Psoas muscle (tissue), 7 donors: ENCODE measurements at regions not wholly inside any gene's neighbourhood (a gene's known extent, or its start where the extent isn't known, plus 50 kb on each side); places are given as distances from the start of the nearest gene placed in this dataset.

Source experiments
- ATAC-seq, 4 donors: fragments of 200-7000 bp; cut with Tn5 transposase; one replicate each; pipeline ENCODE4 v1.9.1; 2020; ENCODE audit warnings: moderate library complexity in 3 of 4, mild to moderate bottlenecking in 2 of 4
- DNase-seq, 2 donors: peaks; one replicate each; pipeline ENCODE4 v3.0.0-alpha.2; 2020
- H3K27ac ChIP-seq: fragments of 200-600 bp; one replicate; pipeline ENCODE4 v1.8.0; 2022
- H3K27me3 ChIP-seq, 3 donors: fragments of 200-600 bp in 1 of 3; one replicate each; pipeline versions ENCODE4 v1.6.1 to v1.8.0; 2013 to 2022; ENCODE audit warnings: low read length in 2 of 3, mild to moderate bottlenecking in 2 of 3, moderate library complexity in 1 of 3; ENCODE audit not compliant: insufficient read depth in 3 of 3
- H3K36me3 ChIP-seq, 2 donors: fragments of 200-600 bp in 1 of 2; one replicate each; pipeline versions ENCODE4 v1.6.1 to v1.8.0; 2013 to 2022; ENCODE audit warnings: low read depth in 1 of 2, mild to moderate bottlenecking in 1 of 2, moderate library complexity in 1 of 2; ENCODE audit not compliant: insufficient read depth in 1 of 2
- H3K4me1 ChIP-seq: fragments of 200-600 bp; one replicate; pipeline ENCODE4 v1.8.0; 2022
- H3K4me3 ChIP-seq: fragments of 200-600 bp; one replicate; pipeline ENCODE4 v1.8.0; 2022; ENCODE audit warnings: mild to moderate bottlenecking
- H3K9me3 ChIP-seq: fragments of 200-600 bp; one replicate; pipeline ENCODE4 v1.8.0; 2022
- whole genome bisulfite sequencing, 3 donors: extraction: QIAGEN DNeasy Blood & Tissue Kit; methylation state at CpG; one replicate each; pipeline versions ENCODE4 v1.1.6 to v1.1.7; 2013; 5-methylcytosine and 5-hydroxymethylcytosine counted together
- intact Hi-C, 2 donors: fragments of 100-400 bp; cut with DNase I; formaldehyde crosslinking; loops; one replicate each; pipeline versions ENCODE4 v1.11.0 to v1.14.2; 2022
- TF ChIP-seq, protein P1 (sequence below): fragments of 200-600 bp; IDR thresholded peaks from one replicate; pipeline ENCODE4 v1.8.0; 2022; ENCODE audit warnings: antibody characterized with exemption
- donor health status: healthy with polysubstance abuse.
- donor health status: DM: no; HTN: no; CAD: no; lungs with moderate emphysema.
- donor health status: Bipolar disorder and iron deficiency.
- donor health status: healthy.
- donor health status: DM: yes; HTN: yes; CAD: no.
- donor health status: DM: no; HTN: no; CAD: no.
- donor health status: DM: yes; HTN: yes; CAD: no.

DNA sequence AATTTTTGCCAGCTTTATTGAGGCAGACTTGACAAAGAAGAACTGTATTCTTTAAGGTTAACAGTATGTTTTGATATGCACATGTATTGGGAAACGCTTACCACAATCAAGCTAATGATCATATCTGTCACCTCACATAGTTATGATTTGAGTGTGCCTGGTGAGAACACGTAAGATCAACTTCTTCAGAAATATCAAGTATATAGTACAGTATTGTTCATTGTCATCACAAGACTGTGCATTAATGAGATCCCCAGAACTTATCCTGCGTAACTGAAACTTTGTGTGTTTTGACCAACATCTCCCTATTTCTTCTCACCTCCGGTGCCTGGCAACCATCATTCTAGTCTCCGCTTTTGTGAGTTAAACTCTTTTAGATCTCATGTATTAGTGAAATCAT lies 756.4 kb upstream of the EEF2KMT start:
- ATAC-seq = no peak
- TF ChIP-seq, protein P1, sequence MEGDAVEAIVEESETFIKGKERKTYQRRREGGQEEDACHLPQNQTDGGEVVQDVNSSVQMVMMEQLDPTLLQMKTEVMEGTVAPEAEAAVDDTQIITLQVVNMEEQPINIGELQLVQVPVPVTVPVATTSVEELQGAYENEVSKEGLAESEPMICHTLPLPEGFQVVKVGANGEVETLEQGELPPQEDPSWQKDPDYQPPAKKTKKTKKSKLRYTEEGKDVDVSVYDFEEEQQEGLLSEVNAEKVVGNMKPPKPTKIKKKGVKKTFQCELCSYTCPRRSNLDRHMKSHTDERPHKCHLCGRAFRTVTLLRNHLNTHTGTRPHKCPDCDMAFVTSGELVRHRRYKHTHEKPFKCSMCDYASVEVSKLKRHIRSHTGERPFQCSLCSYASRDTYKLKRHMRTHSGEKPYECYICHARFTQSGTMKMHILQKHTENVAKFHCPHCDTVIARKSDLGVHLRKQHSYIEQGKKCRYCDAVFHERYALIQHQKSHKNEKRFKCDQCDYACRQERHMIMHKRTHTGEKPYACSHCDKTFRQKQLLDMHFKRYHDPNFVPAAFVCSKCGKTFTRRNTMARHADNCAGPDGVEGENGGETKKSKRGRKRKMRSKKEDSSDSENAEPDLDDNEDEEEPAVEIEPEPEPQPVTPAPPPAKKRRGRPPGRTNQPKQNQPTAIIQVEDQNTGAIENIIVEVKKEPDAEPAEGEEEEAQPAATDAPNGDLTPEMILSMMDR = no peak
- no peak overlapping the region for H3K4me3 ChIP-seq
- no peak overlapping the region for H3K27ac ChIP-seq
- peaks cover 5% of the 10 kb centered on the region for H3K9me3 ChIP-seq
- no peaks in the 10 kb centered on the region for H3K36me3 ChIP-seq
- H3K27me3 ChIP-seq = peaks cover 0 to 2% (median 0%) of the 10 kb centered on the region in 3 donors
- WGBS, 3 donors = 70 to 83% (median 78%) methylated on average over 5 of the region's 5 CpGs
- no peak for DNase-seq
- no peaks in the 10 kb centered on the region for H3K4me1 ChIP-seq
- intact Hi-C loops = no loop called here

DNA sequence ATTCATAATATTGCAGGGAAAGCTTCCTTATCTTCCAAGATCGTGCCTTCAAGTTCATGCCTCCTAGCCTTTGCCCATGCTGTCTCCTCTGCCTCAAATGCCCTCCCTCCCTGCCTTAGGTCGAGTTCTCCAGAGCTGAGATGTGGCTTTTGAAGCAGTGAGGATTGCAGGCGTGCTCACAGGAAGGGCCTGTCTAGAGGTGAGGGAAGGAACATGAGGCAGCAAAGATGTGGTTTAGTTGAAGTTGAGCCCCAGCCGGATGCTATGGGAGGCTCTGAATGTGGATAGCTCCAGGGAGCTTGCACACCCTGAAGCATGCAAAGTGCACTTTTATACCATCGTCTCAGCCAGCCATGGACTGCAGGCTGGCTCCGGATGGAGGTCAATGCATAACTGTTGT lies 754.6 kb upstream of the EEF2KMT start:
- DNase-seq (no peak), ATAC-seq (no peak)
- Histone ChIP-seq H3K36me3 (no peaks in the 10 kb centered on the region), H3K27me3 (peaks cover 0 to 2% (median 0%) of the 10 kb centered on the region in 3 donors), H3K9me3 (peaks cover 5% of the 10 kb centered on the region), H3K4me1 (no peaks in the 10 kb centered on the region), H3K4me3 (no peak overlapping the region), H3K27ac (no peak overlapping the region)
- TF ChIP-seq, protein P1 = no peak
- 59 to 68% (median 61%) methylated on average over 6 of the region's 6 CpGs for WGBS, 3 donors
- intact Hi-C loops = no loop called here

DNA sequence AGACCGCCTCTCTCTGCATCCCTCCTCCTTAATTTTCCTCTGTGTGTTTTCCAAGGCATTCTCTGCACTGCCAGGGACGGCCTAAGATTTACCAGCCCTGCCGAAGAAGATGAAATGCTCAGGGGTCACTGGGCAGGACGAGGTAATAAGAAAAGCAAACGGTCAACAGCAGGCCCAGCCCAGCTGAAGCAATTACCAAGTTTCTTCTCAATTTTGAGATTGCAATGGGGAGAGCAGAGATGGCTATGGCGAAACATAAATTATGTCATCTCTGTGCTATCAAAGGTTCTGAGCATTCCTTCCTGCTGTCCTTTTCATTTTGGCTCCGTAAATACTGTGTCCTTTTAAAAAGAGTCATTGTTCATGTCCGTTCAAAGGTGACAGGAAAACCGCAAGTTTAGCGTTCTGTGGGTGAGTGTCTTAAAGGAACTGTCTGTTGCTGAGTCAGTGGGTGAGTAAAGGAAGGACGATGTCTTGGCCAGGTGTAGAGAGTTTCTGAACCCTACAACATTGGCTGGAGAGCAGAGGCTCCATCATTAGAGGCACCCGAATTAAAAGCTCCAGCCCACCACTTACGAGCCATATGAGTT lies 753.9 kb upstream of the EEF2KMT start:
- Histone ChIP-seq H3K4me3 (no peak overlapping the region), H3K9me3 (peaks cover 5% of the 10 kb centered on the region), H3K27me3 (peaks cover 0 to 2% (median 0%) of the 10 kb centered on the region in 3 donors), H3K27ac (no peak overlapping the region), H3K36me3 (no peaks in the 10 kb centered on the region), H3K4me1 (no peaks in the 10 kb centered on the region)
- TF ChIP-seq, protein P1 = no peak
- DNase-seq (no peak), ATAC-seq (no peak)
- intact Hi-C loops = no loop called here
- WGBS, 3 donors = 55 to 57% (median 55%) methylated on average over 13 of the region's 13 CpGs

DNA sequence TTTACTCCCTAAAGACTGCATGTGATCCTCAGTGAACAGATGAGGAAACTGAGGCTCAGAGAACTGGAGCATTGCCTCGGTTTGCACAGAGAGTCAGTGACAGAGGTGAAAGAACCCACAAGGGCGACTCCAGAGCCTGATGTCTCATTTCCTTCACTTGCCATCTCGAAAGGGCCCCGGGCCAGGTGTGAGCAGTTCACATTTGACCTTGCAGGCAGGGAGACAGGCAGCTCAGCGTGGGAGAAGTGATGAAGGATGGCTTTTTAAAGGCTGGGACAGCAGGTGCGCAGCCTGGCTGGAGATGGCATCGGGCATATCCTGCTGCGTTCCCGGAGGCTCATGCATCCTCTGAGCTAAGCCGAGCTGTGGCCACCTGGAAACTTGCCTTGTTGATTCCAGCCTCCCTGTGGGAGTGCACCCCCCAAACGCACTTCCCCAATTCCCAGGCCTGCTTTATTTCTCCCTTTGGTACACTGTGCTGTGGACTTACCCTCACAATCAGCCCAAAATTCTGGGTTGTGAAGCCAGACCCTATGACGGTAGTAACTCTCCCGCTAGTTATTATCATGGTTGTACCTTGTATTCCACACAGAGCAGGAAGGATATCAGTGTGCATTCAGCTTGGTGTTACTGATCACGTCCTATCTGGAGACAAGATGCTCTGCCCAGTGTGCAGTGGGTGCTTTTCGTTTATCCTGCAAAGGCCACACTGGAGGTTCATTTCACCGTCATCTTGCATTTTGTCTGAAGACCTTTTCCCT lies 753.2 kb upstream of the EEF2KMT start:
- peaks cover 5% of the 10 kb centered on the region for H3K9me3 ChIP-seq
- H3K4me1 ChIP-seq = no peaks in the 10 kb centered on the region
- no peak for ATAC-seq
- no peak overlapping the region for H3K27ac ChIP-seq
- H3K4me3 ChIP-seq = no peak overlapping the region
- H3K27me3 ChIP-seq = peaks cover 0 to 2% (median 0%) of the 10 kb centered on the region in 3 donors
- TF ChIP-seq, protein P1 = no peak
- no peaks in the 10 kb centered on the region for H3K36me3 ChIP-seq
- DNase-seq = no peak
- WGBS, 3 donors = 64 to 69% (median 68%) methylated on average over 16 of the region's 16 CpGs
- intact Hi-C loops = no loop called here
